Skeletal muscle tissue (tissue), 3 donors: ENCODE measurements at regions not wholly inside any gene's neighbourhood (a gene's known extent, or its start where the extent isn't known, plus 50 kb on each side); places are given as distances from the start of the nearest gene placed in this dataset.
"Not testable (repeated sequence)": the region's sequence is repeated elsewhere in the genome, so short reads cannot be mapped to it uniquely, and the experiment has no call there.

Source experiments
- H3K27ac ChIP-seq: one replicate; pipeline ENCODE4 v1.7.0; 2013; ENCODE audit warnings: mild to moderate bottlenecking, low read depth, low read length, inconsistent platforms
- H3K27me3 ChIP-seq, 3 donors: one replicate each; pipeline ENCODE4 v1.7.0; 2013; ENCODE audit warnings: low read length in 3 of 3; ENCODE audit not compliant: control insufficient read depth in 3 of 3, insufficient read depth in 3 of 3
- H3K36me3 ChIP-seq, 3 donors: one replicate each; pipeline ENCODE4 v1.7.0; 2013; ENCODE audit warnings: low read length in 3 of 3; ENCODE audit not compliant: control insufficient read depth in 3 of 3, insufficient read depth in 3 of 3
- H3K4me1 ChIP-seq, 3 donors: one replicate each; pipeline ENCODE4 v1.7.0; 2013; ENCODE audit warnings: low read length in 3 of 3, mild to moderate bottlenecking in 3 of 3; ENCODE audit not compliant: control insufficient read depth in 3 of 3, insufficient read depth in 3 of 3
- H3K4me3 ChIP-seq, 3 donors: one replicate each; pipeline ENCODE4 v1.7.0; 2013; ENCODE audit warnings: low read length in 3 of 3
- H3K9ac ChIP-seq, 3 donors: one replicate each; pipeline ENCODE4 v1.7.0; 2013; ENCODE audit warnings: low read length in 3 of 3, mild to moderate bottlenecking in 3 of 3, moderate library complexity in 2 of 3, low read depth in 1 of 3
- H3K9me3 ChIP-seq, 3 donors: one replicate each; pipeline ENCODE4 v1.7.0; 2013; ENCODE audit warnings: low read length in 3 of 3; ENCODE audit not compliant: control insufficient read depth in 3 of 3
- donor health status: Osteomylitis.

DNA sequence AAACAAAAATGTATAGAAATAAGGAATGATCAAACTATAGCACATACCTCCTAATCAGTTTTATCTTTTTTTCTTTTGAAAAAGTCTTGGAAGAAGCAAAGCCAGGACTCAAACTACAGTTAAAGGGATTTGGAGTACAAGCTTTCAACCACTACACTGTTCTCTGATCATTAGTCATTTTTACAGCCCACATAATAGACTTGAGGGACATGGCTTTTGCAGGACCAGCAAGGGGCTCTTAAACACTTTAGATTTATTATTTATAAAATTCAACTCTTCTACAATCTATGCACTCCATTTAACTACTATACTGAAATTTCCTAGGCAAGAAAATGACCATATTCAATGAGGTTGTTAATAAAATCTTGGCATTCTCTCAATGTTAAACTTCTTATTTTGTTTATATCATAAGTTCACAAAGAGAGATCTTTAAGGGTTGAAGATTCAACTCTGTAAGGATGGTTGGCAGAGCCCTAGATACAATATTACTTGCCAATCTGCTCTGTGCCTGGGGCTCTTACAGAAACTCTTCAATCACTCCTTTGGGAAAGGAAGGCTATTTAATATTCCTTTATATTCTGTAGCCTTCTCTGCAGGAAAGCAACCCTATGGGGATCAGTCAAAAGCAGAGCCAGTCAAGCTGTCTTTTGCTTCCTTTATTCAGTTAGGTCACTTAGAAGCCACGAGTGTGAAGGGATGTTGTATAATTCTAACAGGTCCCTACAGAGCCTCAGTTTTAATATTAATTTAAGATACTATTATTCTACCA is 557.7 kb upstream of the SGO1 start:
- H3K27me3 ChIP-seq, result no peaks in the 10 kb centered on the region
- no peaks in the 10 kb centered on the region for H3K36me3 ChIP-seq
- no peaks in the 10 kb centered on the region for H3K9me3 ChIP-seq
- H3K27ac ChIP-seq, result no peak overlapping the region
- no peak overlapping the region for H3K4me3 ChIP-seq
- no peaks in the 10 kb centered on the region for H3K4me1 ChIP-seq
- no peak overlapping the region for H3K9ac ChIP-seq

- Histone ChIP-seq H3K9ac (no peak overlapping the region), H3K9me3 (no peaks in the 10 kb centered on the region), H3K4me3 (no peak overlapping the region), H3K4me1 (no peaks in the 10 kb centered on the region), H3K36me3 (no peaks in the 10 kb centered on the region), H3K27ac (no peak overlapping the region), H3K27me3 (no peaks in the 10 kb centered on the region)
Measured at GRCh38 chr3:20742903-20743552, 557.0 kb upstream of the SGO1 start.

GRCh38 chr3:20741381-20741780 is 555.4 kb upstream of the SGO1 start:
- Histone ChIP-seq H3K27me3 (no peaks in the 10 kb centered on the region), H3K27ac (no peak overlapping the region), H3K4me3 (no peak overlapping the region), H3K9me3 (no peaks in the 10 kb centered on the region), H3K36me3 (no peaks in the 10 kb centered on the region), H3K9ac (no peak overlapping the region), H3K4me1 (no peaks in the 10 kb centered on the region)

DNA sequence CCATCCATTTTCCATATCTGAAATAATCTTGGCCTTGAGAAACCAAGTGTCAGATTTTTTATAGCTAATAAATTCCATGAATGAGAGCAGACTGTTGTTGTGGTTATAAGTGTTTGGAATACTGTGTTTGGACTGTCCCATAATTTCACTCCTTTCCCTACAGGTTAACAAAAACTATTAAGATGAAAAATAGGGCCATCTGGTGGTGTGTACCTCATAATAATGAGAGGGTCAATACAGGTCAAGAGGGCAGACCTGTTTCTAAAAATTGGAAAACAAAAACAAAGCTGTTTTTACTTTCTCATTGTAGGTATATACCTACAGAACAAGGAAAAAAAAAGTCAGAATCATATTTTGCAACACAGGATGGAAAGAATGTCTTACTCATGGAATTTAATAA is 553.8 kb upstream of the SGO1 start:
- Histone ChIP-seq H3K27ac (no peak overlapping the region), H3K27me3 (no peaks in the 10 kb centered on the region), H3K9ac (no peak overlapping the region), H3K4me1 (no peaks in the 10 kb centered on the region), H3K9me3 (no peaks in the 10 kb centered on the region), H3K36me3 (no peaks in the 10 kb centered on the region), H3K4me3 (no peak overlapping the region)

GRCh38 chr3:20736287-20736852 is 550.4 kb upstream of the SGO1 start:
- Histone ChIP-seq H3K4me1 (no peaks in the 10 kb centered on the region), H3K9me3 (no peaks in the 10 kb centered on the region), H3K4me3 (no peak overlapping the region), H3K9ac (no peak overlapping the region), H3K36me3 (no peaks in the 10 kb centered on the region), H3K27me3 (no peaks in the 10 kb centered on the region), H3K27ac (no peak overlapping the region)

DNA sequence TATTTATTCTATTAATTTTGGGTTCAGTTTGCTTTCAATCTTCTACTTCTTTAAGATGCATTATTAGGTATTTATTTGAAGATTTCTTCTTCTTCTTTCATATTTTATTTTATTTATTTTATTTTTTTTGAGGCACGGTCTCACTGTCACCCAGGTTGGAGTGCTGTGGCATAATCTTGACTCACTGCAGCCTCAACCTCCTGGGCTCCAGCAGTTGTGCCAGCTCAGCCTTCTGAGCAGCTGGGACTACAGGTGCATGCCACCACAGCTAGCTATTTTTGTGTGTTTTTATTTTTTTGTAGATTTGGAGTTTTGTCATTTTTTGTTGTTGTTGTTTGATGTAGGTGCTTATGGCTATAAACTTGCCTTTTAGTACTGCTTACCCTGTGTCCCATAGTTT is 543.2 kb upstream of the SGO1 start:
- Histone ChIP-seq H3K36me3 (no peaks in the 10 kb centered on the region), H3K27ac (no peak overlapping the region), H3K4me3 (no peak overlapping the region), H3K27me3 (no peaks in the 10 kb centered on the region), H3K9me3 (no peaks in the 10 kb centered on the region), H3K4me1 (no peaks in the 10 kb centered on the region), H3K9ac (no peak overlapping the region)

DNA sequence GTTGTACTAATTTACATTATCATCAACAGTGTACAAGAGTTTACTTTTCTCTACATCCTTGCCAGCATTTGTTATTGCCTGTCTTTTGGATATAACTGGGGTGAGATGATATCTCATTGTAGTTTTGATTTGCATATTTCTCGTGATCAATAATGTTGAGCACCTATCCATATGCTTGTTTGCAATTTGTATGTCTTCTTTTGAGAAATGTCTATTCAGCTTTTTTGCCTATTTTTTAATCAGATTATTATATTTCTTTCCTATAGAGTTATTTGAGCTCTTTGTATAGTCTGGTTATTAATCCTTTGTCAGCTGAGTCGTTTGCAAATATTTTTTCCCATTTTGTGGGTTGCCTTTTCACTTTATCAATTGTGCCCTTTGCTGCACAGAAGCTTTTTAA is 540.8 kb upstream of the SGO1 start:
- Histone ChIP-seq H3K4me3 (no peak overlapping the region), H3K36me3 (no peaks in the 10 kb centered on the region), H3K9ac (no peak overlapping the region), H3K4me1 (no peaks in the 10 kb centered on the region), H3K9me3 (no peaks in the 10 kb centered on the region), H3K27me3 (no peaks in the 10 kb centered on the region), H3K27ac (no peak overlapping the region)

GRCh38 chr3:20724241-20724640 is 538.2 kb upstream of the SGO1 start:
- no peak overlapping the region for H3K4me3 ChIP-seq
- H3K27me3 ChIP-seq, result no peaks in the 10 kb centered on the region
- H3K4me1 ChIP-seq, result no peaks in the 10 kb centered on the region
- no peaks in the 10 kb centered on the region for H3K36me3 ChIP-seq
- H3K9ac ChIP-seq, result no peak overlapping the region
- no peaks in the 10 kb centered on the region for H3K9me3 ChIP-seq
- no peak overlapping the region for H3K27ac ChIP-seq

- H3K9ac ChIP-seq, H3K27me3 ChIP-seq, H3K9me3 ChIP-seq, H3K4me1 ChIP-seq, H3K4me3 ChIP-seq, H3K27ac ChIP-seq, H3K36me3 ChIP-seq: not testable (repeated sequence)
Measured at GRCh38 chr3:20716425-20716824, 530.4 kb upstream of the SGO1 start.

- H3K4me3 ChIP-seq, result no peak overlapping the region
- H3K4me1 ChIP-seq, result no peaks in the 10 kb centered on the region
- H3K27ac ChIP-seq, result no peak overlapping the region
- H3K9me3 ChIP-seq, result no peaks in the 10 kb centered on the region
- no peaks in the 10 kb centered on the region for H3K27me3 ChIP-seq
- no peak overlapping the region for H3K9ac ChIP-seq
- H3K36me3 ChIP-seq, result no peaks in the 10 kb centered on the region
Measured at GRCh38 chr3:20701641-20702040, 515.6 kb upstream of the SGO1 start.
